ENCODE measurements at regions not wholly inside any gene's neighbourhood (a gene's known extent, or its start where the extent isn't known, plus 50 kb on each side); places are given as distances from the start of the nearest gene placed in this dataset.

- no peak overlapping the region for H3K4me3 ChIP-seq (ENCODE audit: low read depth, low read length)
- no peak for DNase-seq (ENCODE audit: low read depth)
- TF ChIP-seq CTCF (IDR thresholded peaks at IDR 0.05; ENCODE audit: control insufficient read depth, extremely low read depth, insufficient read depth), result no peak
Measured at GRCh38 chr2:172153156-172153555, 50.5 kb upstream of the DLX2 start.

- DNase-seq (ENCODE audit: low read depth), result no peak
- TF ChIP-seq CTCF (IDR thresholded peaks at IDR 0.05; ENCODE audit: control insufficient read depth, extremely low read depth, insufficient read depth), result no peak
- no peak overlapping the region for H3K4me3 ChIP-seq (ENCODE audit: low read depth, low read length)
Measured at GRCh38 chr2:172153757-172154156, 51.1 kb upstream of the DLX2 start.

GRCh38 chr2:172155752-172156151 is 53.1 kb upstream of the DLX2 start:
- no peak for TF ChIP-seq CTCF (IDR thresholded peaks at IDR 0.05; ENCODE audit: control insufficient read depth, extremely low read depth, insufficient read depth)
- no peak overlapping the region for H3K4me3 ChIP-seq (ENCODE audit: low read depth, low read length)
- DNase-seq (ENCODE audit: low read depth), result no peak

- no peak for TF ChIP-seq CTCF (IDR thresholded peaks at IDR 0.05; ENCODE audit: control insufficient read depth, extremely low read depth, insufficient read depth)
- H3K4me3 ChIP-seq (ENCODE audit: low read depth, low read length), result no peak overlapping the region
Measured at GRCh38 chr2:172160839-172161238, 58.1 kb upstream of the DLX2 start.

GRCh38 chr2:172162225-172162733 is 59.6 kb upstream of the DLX2 start:
- H3K4me3 ChIP-seq (ENCODE audit: low read depth, low read length), result no peak overlapping the region
- no peak for TF ChIP-seq CTCF (IDR thresholded peaks at IDR 0.05; ENCODE audit: control insufficient read depth, extremely low read depth, insufficient read depth)
- DNase-seq (ENCODE audit: low read depth), result no peak

More at GRCh38 chr2:172160839-172161238, 58.1 kb upstream of the DLX2 start:
- no peak for DNase-seq (ENCODE audit: low read depth)

- no peak overlapping the region for H3K4me3 ChIP-seq (ENCODE audit: low read depth, low read length)
- no peak for DNase-seq (ENCODE audit: low read depth)
- no peak for TF ChIP-seq CTCF (IDR thresholded peaks at IDR 0.05; ENCODE audit: control insufficient read depth, extremely low read depth, insufficient read depth)
Measured at GRCh38 chr2:172162739-172163336, 60.1 kb upstream of the DLX2 start.

GRCh38 chr2:172168917-172169346 is 66.2 kb upstream of the DLX2 start:
- DNase-seq (ENCODE audit: low read depth), result peak; percentile 47
- TF ChIP-seq CTCF (IDR thresholded peaks at IDR 0.05; ENCODE audit: control insufficient read depth, extremely low read depth, insufficient read depth), result no peak
- H3K4me3 ChIP-seq (ENCODE audit: low read depth, low read length), result no peak overlapping the region
